AG10803 (cell line): ENCODE measurements at regions not wholly inside any gene's neighbourhood (a gene's known extent, or its start where the extent isn't known, plus 50 kb on each side); places are given as distances from the start of the nearest gene placed in this dataset.

Experiments used
- DNase-seq: peaks from one replicate; pipeline ENCODE4 v3.0.0; 2010; ENCODE audit warnings: low read depth
- H3K4me3 ChIP-seq: 2 replicates; pipeline ENCODE4 v1.5.1; 2011; ENCODE audit warnings: mild to moderate bottlenecking, low read length, control low read depth
- TF ChIP-seq, protein P1 (sequence below): conservative IDR thresholded peaks from 2 replicates; pipeline ENCODE4 v1.5.1; 2011; ENCODE audit warnings: mild to moderate bottlenecking, low read length, control low read depth, inconsistent platforms

GRCh38 chr1:214976665-214977064 is 105.9 kb upstream of the KCNK2 start:
- no peak for DNase-seq
- TF ChIP-seq, protein P1, sequence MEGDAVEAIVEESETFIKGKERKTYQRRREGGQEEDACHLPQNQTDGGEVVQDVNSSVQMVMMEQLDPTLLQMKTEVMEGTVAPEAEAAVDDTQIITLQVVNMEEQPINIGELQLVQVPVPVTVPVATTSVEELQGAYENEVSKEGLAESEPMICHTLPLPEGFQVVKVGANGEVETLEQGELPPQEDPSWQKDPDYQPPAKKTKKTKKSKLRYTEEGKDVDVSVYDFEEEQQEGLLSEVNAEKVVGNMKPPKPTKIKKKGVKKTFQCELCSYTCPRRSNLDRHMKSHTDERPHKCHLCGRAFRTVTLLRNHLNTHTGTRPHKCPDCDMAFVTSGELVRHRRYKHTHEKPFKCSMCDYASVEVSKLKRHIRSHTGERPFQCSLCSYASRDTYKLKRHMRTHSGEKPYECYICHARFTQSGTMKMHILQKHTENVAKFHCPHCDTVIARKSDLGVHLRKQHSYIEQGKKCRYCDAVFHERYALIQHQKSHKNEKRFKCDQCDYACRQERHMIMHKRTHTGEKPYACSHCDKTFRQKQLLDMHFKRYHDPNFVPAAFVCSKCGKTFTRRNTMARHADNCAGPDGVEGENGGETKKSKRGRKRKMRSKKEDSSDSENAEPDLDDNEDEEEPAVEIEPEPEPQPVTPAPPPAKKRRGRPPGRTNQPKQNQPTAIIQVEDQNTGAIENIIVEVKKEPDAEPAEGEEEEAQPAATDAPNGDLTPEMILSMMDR, result no peak

GRCh38 chr1:214977110-214977509 is 105.4 kb upstream of the KCNK2 start:
- H3K4me3 ChIP-seq, result no peak overlapping the region
- TF ChIP-seq, protein P1, result no peak
- DNase-seq, result no peak

More at GRCh38 chr1:214976665-214977064, 105.9 kb upstream of the KCNK2 start:
- H3K4me3 ChIP-seq, result no peak overlapping the region

GRCh38 chr1:214977700-214978374 is 104.7 kb upstream of the KCNK2 start:
- DNase-seq, result no peak
- H3K4me3 ChIP-seq, result no peak overlapping the region
- TF ChIP-seq, protein P1, result no peak

GRCh38 chr1:214979191-214979590 is 103.3 kb upstream of the KCNK2 start:
- TF ChIP-seq, protein P1, result no peak
- DNase-seq, result no peak
- no peak overlapping the region for H3K4me3 ChIP-seq

DNA sequence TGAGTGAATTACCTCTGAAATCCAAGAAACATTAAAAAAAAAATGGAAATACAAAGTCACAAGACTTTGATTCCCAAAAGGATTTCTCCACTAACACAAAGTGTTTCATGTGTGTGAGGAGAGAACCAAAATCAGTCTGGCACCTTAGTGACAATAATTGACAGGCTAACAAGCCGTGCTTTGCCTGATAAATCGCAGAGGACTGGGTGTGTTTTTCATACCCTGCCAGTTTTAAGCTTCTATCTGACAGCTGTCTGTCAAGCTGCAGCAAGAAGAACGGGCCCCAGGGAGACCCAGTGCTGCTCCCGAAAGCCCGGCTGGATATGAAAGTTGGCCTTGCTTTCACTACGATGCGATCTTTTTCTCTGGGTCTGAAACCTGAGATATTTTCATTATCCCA is 101.6 kb upstream of the KCNK2 start:
- TF ChIP-seq, protein P1, result no peak
- no peak overlapping the region for H3K4me3 ChIP-seq
- no peak for DNase-seq

GRCh38 chr1:214983126-214983869 is 99.2 kb upstream of the KCNK2 start:
- no peak overlapping the region for H3K4me3 ChIP-seq
- peak; percentile 45 for DNase-seq
- TF ChIP-seq, protein P1, result no peak

GRCh38 chr1:214989341-214989740 is 93.2 kb upstream of the KCNK2 start:
- TF ChIP-seq, protein P1, result no peak
- H3K4me3 ChIP-seq, result no peak overlapping the region
- peak; percentile 91 for DNase-seq
